Gastroesophageal sphincter (tissue), 4 donors: ENCODE measurements at regions not wholly inside any gene's neighbourhood (a gene's known extent, or its start where the extent isn't known, plus 50 kb on each side); places are given as distances from the start of the nearest gene placed in this dataset.
"Not testable (repeated sequence)": the region's sequence is repeated elsewhere in the genome, so short reads cannot be mapped to it uniquely, and the experiment has no call there.

Source experiments
- ATAC-seq: fragments of 150-250 bp; one replicate; pipeline ENCODE4 v1.9.1; 2016; ENCODE audit warnings: mild to moderate bottlenecking, moderate library complexity
- H3K27ac ChIP-seq, 4 donors: fragments of 200-600 bp; sonication (generic) in 3 of 4; 1 replicate in 3 of 4; 2 replicates in 1 of 4; pipeline ENCODE4 v1.5.1; 2016 to 2019
- H3K27me3 ChIP-seq: fragments of 200-600 bp; sonication (generic); one replicate; pipeline ENCODE4 v1.5.1; 2019
- H3K36me3 ChIP-seq, 2 donors: fragments of 200-600 bp; sonication (generic); one replicate each; pipeline ENCODE4 v1.5.1; 2019; ENCODE audit warnings: control low read depth in 1 of 2
- H3K4me1 ChIP-seq, 3 donors: fragments of 200-600 bp; sonication (generic); 1 replicate in 2 of 3; 2 replicates in 1 of 3; pipeline ENCODE4 v1.5.1; 2016 to 2019; ENCODE audit warnings: control low read depth in 2 of 3
- H3K4me3 ChIP-seq, 2 donors: fragments of 200-600 bp; sonication (generic); one replicate each; pipeline ENCODE4 v1.5.1; 2019; ENCODE audit warnings: mild to moderate bottlenecking in 1 of 2, moderate library complexity in 1 of 2
- H3K9me3 ChIP-seq, 3 donors: fragments of 200-600 bp; sonication (generic); one replicate each; pipeline ENCODE4 v1.5.1; 2017 to 2019; ENCODE audit warnings: control low read depth in 2 of 3
- EP300 ChIP-seq: sonication (generic); formaldehyde crosslinking; IDR thresholded peaks from one replicate; pipeline ENCODE4 v1.6.1; 2017; ENCODE audit warnings: antibody characterized with exemption, mild to moderate bottlenecking
- POLR2A ChIP-seq, 2 donors: fragments of 450-650 bp; IDR thresholded peaks; one replicate each; pipeline ENCODE4 v1.6.1; 2017; ENCODE audit warnings: antibody characterized with exemption in 2 of 2, mild to moderate bottlenecking in 2 of 2, moderate library complexity in 1 of 2
- POLR2AphosphoS5 ChIP-seq: sonication (generic); formaldehyde crosslinking; IDR thresholded peaks from one replicate; pipeline ENCODE4 v1.6.1; 2017; ENCODE audit warnings: antibody characterized with exemption
- whole genome bisulfite sequencing, 2 donors: methylation state at CpG; one replicate each; pipeline ENCODE4 v1.1.5; 2018; ENCODE audit warnings: low coverage in 1 of 2; 5-methylcytosine and 5-hydroxymethylcytosine counted together
- TF ChIP-seq, protein P1 (sequence below), 4 experiments: fragments of 200-600 bp in 2 of 4; fragments of 450-650 bp in 2 of 4; sonication (generic) in 1 of 4; IDR thresholded peaks; one replicate each; pipeline ENCODE4 v1.5.1; 2017 to 2019; ENCODE audit warnings: antibody characterized with exemption in 4 of 4, mild to moderate bottlenecking in 2 of 4, moderate library complexity in 2 of 4

DNA sequence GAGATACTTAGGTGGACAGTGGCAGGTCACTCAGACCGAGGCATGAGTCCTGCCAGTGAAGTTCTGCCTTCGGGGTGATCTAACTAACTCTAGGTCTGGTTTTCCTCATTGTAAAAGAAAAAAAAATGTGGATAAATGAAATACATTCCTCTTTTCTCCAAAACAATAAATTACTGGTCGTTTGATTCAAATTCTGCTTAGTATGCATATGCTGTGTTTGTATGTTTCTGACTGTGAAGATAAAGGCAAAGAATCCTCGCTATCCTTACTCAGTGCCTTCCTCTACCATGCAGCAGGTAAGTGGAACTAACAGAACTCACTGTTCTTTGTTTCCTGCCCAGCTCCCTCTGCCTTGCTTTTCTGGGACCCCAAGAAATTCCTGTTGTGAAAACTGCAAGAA, 330.1 kb downstream of the SUCLG1 start:
- Histone ChIP-seq H3K9me3 (no peaks in the 10 kb centered on the region), H3K36me3 (no peaks in the 10 kb centered on the region), H3K4me1 (no peaks in the 10 kb centered on the region), H3K27me3 (no peaks in the 10 kb centered on the region), H3K27ac (no peak overlapping the region), H3K4me3 (no peak overlapping the region)
- WGBS, 2 donors = 67 to 76% methylated on average over 3 to 4 of the region's 4 CpGs
- ATAC-seq = no peak
- TF ChIP-seq EP300 (no peak), POLR2AphosphoS5 (no peak), POLR2A (IDR thresholded peaks at IDR 0.05) (no peak)
- TF ChIP-seq, protein P1, sequence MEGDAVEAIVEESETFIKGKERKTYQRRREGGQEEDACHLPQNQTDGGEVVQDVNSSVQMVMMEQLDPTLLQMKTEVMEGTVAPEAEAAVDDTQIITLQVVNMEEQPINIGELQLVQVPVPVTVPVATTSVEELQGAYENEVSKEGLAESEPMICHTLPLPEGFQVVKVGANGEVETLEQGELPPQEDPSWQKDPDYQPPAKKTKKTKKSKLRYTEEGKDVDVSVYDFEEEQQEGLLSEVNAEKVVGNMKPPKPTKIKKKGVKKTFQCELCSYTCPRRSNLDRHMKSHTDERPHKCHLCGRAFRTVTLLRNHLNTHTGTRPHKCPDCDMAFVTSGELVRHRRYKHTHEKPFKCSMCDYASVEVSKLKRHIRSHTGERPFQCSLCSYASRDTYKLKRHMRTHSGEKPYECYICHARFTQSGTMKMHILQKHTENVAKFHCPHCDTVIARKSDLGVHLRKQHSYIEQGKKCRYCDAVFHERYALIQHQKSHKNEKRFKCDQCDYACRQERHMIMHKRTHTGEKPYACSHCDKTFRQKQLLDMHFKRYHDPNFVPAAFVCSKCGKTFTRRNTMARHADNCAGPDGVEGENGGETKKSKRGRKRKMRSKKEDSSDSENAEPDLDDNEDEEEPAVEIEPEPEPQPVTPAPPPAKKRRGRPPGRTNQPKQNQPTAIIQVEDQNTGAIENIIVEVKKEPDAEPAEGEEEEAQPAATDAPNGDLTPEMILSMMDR (IDR thresholded peaks at IDR 0.05) = no peak

DNA sequence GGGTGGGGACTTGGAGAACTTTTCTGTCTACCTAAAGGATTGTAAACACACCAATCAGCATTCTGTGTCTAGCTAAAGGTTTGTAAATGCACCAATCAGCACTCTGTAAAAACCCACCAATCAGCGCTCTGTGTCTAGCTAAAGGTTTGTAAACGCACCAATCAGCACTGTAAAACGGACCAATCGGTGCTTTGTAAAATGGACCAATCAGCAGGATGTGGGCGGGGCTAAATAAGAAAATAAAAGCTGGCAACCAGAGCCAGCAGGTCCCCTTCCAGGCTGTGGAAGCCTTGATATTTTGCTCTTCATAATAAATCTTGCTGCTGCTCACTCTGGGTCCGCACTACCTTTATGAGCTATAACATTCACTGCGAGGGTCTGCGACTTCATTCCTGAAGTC, 331.3 kb downstream of the SUCLG1 start:
- not testable (repeated sequence) for H3K27me3 ChIP-seq, ATAC-seq, H3K27ac ChIP-seq, H3K36me3 ChIP-seq, H3K4me3 ChIP-seq, H3K9me3 ChIP-seq, H3K4me1 ChIP-seq
- 83 to 85% methylated on average over 8 of the region's 8 CpGs for WGBS, 2 donors

DNA sequence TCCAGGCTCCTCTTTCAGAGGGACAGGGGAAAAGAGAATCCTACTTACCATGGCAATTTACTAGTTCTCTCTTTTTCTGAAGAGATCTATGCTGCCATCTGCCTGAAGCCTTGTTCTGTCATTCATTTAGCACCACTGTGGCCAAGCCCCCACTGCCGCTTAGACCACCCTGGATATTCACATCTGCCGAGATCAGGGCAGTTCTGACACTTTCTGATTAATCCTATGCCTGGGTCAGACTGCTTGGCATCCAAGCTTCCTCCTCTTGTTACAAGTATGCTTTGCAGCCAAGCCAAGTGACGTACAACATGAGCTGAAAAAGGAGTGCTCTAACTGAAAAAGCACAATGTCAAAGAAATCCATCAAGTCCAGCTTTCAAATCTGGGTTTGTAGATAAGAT, 332.6 kb downstream of the SUCLG1 start:
- no peaks in the 10 kb centered on the region for H3K4me1 ChIP-seq
- H3K27me3 ChIP-seq = no peaks in the 10 kb centered on the region
- no peak for TF ChIP-seq POLR2A (IDR thresholded peaks at IDR 0.05)
- TF ChIP-seq EP300 = no peak
- TF ChIP-seq POLR2AphosphoS5 = no peak
- TF ChIP-seq, protein P1 (IDR thresholded peaks at IDR 0.05) = no peak
- H3K4me3 ChIP-seq = no peak overlapping the region
- no peak for ATAC-seq
- H3K27ac ChIP-seq = no peak overlapping the region
- no peaks in the 10 kb centered on the region for H3K9me3 ChIP-seq
- H3K36me3 ChIP-seq = no peaks in the 10 kb centered on the region
- 0 to 22% methylated on average over 2 of the region's 3 CpGs for WGBS, 2 donors

DNA sequence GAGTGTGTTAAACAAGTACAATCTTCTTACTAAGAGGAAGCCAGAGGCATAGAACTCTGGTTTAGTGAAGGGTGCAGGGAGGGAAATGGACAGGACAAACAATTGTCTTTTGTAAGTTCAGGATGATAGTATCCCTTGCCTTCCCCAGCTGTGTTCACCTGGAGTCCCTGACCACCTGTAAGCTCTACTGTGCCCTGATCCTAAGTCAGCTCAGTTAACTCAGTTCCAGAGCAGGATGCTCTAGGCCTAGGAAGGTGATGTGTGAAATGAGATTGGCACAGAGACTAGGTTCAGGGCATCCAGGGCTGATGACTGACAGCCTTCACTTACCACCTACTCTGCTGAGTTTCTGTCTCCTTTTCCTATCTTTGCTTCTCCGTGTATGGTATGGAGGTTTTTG, 333.0 kb downstream of the SUCLG1 start:
- 44 to 50% methylated on average over 1 of the region's 1 CpG for WGBS, 2 donors

DNA sequence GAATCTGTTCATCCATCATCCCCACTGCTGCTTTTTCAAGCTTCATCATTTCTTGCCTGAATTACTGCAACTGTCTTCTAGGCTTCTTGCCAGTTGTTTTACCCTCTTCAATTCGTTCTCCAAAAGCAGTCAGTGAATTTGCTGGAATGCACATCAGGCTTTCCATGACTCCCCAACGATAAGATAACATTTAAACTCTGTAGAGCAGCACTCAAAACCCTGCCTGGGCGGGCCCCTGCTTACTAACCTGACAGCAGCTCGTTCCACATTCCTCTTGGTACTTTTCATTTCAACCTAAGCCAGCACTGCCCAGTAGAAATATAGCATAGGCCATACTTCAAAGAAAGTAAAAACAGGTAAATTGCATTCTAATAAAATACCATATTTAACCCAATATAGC, 342.9 kb downstream of the SUCLG1 start:
- Histone ChIP-seq H3K36me3 (no peaks in the 10 kb centered on the region), H3K27ac (no peak overlapping the region), H3K4me1 (no peaks in the 10 kb centered on the region), H3K4me3 (no peak overlapping the region), H3K27me3 (no peaks in the 10 kb centered on the region), H3K9me3 (peaks cover 0 to 18% (median 0%) of the 10 kb centered on the region in 3 donors)
- 36 to 40% methylated on average over 3 to 4 of the region's 4 CpGs for WGBS, 2 donors
- TF ChIP-seq, protein P1 (IDR thresholded peaks at IDR 0.05) = no peak
- TF ChIP-seq EP300 (no peak), POLR2AphosphoS5 (no peak), POLR2A (IDR thresholded peaks at IDR 0.05) (no peak)
- ATAC-seq = no peak

More for the DNA sequence above, 333.0 kb downstream of the SUCLG1 start:
- ATAC-seq = no peak
- Histone ChIP-seq H3K4me3 (no peak overlapping the region), H3K36me3 (no peaks in the 10 kb centered on the region), H3K27me3 (no peaks in the 10 kb centered on the region), H3K27ac (no peak overlapping the region), H3K9me3 (no peaks in the 10 kb centered on the region), H3K4me1 (no peaks in the 10 kb centered on the region)
- no peak for TF ChIP-seq EP300
- TF ChIP-seq POLR2AphosphoS5 = no peak
- no peak for TF ChIP-seq POLR2A (IDR thresholded peaks at IDR 0.05)
- TF ChIP-seq, protein P1 (IDR thresholded peaks at IDR 0.05) = no peak
